Astrocyte (in vitro differentiated cells and primary cell): ENCODE measurements at regions not wholly inside any gene's neighbourhood (a gene's known extent, or its start where the extent isn't known, plus 50 kb on each side); places are given as distances from the start of the nearest gene placed in this dataset.

Source experiments
- DNase-seq: peaks from one replicate; pipeline ENCODE4 v3.0.0-alpha.2; 2010; ENCODE audit warnings: low read depth
- FAIRE-seq: peaks from 2 replicates; lab custom pipeline; 2011; peaks lifted over from hg19 to GRCh38; lab: Jason Lieb, UNC
- H2AFZ ChIP-seq: 2 replicates; pipeline ENCODE4 v1.6.0; 2012; ENCODE audit warnings: low read depth, low read length, inconsistent platforms
- H3K27ac ChIP-seq: 2 replicates; pipeline ENCODE4 v1.5.1; 2011; ENCODE audit warnings: low read depth, low read length, inconsistent platforms
- H3K27me3 ChIP-seq: 2 replicates; pipeline ENCODE4 v1.6.0; 2011; ENCODE audit warnings: low read length, inconsistent platforms; ENCODE audit not compliant: insufficient read depth
- H3K36me3 ChIP-seq: 2 replicates; pipeline ENCODE4 v1.5.1; 2011; ENCODE audit warnings: low read length, inconsistent platforms; ENCODE audit not compliant: insufficient read depth
- H3K4me1 ChIP-seq: 2 replicates; pipeline ENCODE4 v1.5.1; 2011; ENCODE audit warnings: low read length, inconsistent platforms; ENCODE audit not compliant: insufficient read depth
- H3K4me2 ChIP-seq: 2 replicates; pipeline ENCODE4 v1.6.0; 2012; ENCODE audit warnings: low read length, inconsistent platforms
- H3K4me3 ChIP-seq: 2 replicates; pipeline ENCODE4 v1.5.1; 2011; ENCODE audit warnings: low read depth, mild to moderate bottlenecking, low read length, inconsistent platforms; ENCODE audit not compliant: insufficient read depth
- H3K79me2 ChIP-seq: 2 replicates; pipeline ENCODE4 v1.6.0; 2012; ENCODE audit warnings: mild to moderate bottlenecking, low read length, inconsistent platforms; ENCODE audit not compliant: insufficient read depth
- H3K9ac ChIP-seq: 2 replicates; pipeline ENCODE4 v1.6.0; 2012; ENCODE audit warnings: mild to moderate bottlenecking, low read length, inconsistent platforms
- H3K9me3 ChIP-seq: 2 replicates; pipeline ENCODE4 v1.5.1; 2012; ENCODE audit warnings: low read depth, mild to moderate bottlenecking, low read length, inconsistent platforms; ENCODE audit not compliant: insufficient read depth
- H4K20me1 ChIP-seq: 2 replicates; pipeline ENCODE4 v1.6.0; 2012; ENCODE audit warnings: low read length, inconsistent platforms; ENCODE audit not compliant: insufficient read depth
- H3K27ac Mint-ChIP-seq: one replicate; pipeline ENCODE4 v1.8.0; 2021; ENCODE audit warnings: mild to moderate bottlenecking, mixed read lengths; ENCODE audit not compliant: unreplicated experiment
- H3K27me3 Mint-ChIP-seq: one replicate; pipeline ENCODE4 v1.8.0; 2021; ENCODE audit warnings: low read depth, mixed read lengths; ENCODE audit not compliant: unreplicated experiment
- H3K36me3 Mint-ChIP-seq: one replicate; pipeline ENCODE4 v1.8.0; 2021; ENCODE audit warnings: low read depth, mixed read lengths; ENCODE audit not compliant: unreplicated experiment
- H3K4me1 Mint-ChIP-seq: one replicate; pipeline ENCODE4 v1.8.0; 2021; ENCODE audit warnings: low read depth, mixed read lengths; ENCODE audit not compliant: unreplicated experiment
- H3K4me3 Mint-ChIP-seq: one replicate; pipeline ENCODE4 v1.8.0; 2021; ENCODE audit warnings: mild to moderate bottlenecking, moderate library complexity, mixed read lengths; ENCODE audit not compliant: unreplicated experiment
- H3K9me3 Mint-ChIP-seq: one replicate; pipeline ENCODE4 v1.8.0; 2021; ENCODE audit warnings: mild to moderate bottlenecking, mixed read lengths; ENCODE audit not compliant: unreplicated experiment
- CTCF ChIP-seq: IDR thresholded peaks from 2 replicates; pipeline ENCODE4 v1.5.1; 2011; ENCODE audit warnings: low read depth, mild to moderate bottlenecking, inconsistent platforms, low read length, moderate library complexity; ENCODE audit not compliant: insufficient read depth
- EZH2 ChIP-seq: IDR thresholded peaks from 2 replicates; pipeline ENCODE4 v1.6.1; 2012; ENCODE audit warnings: mild to moderate bottlenecking, low read length, inconsistent platforms; ENCODE audit not compliant: insufficient read depth

GRCh38 chr13:88248393-88248792 lies 577.2 kb downstream of the SLITRK5 start:
- no peaks in the 10 kb centered on the region for H3K4me1 Mint-ChIP-seq
- no peaks in the 10 kb centered on the region for H3K9me3 Mint-ChIP-seq
- no peaks in the 10 kb centered on the region for H3K9me3 ChIP-seq
- H3K4me3 ChIP-seq: no peak overlapping the region
- no peak overlapping the region for H3K27ac Mint-ChIP-seq
- no peaks in the 10 kb centered on the region for H3K4me1 ChIP-seq
- no peak overlapping the region for H2AFZ ChIP-seq
- no peak for TF ChIP-seq CTCF
- TF ChIP-seq EZH2: no peak
- H3K36me3 Mint-ChIP-seq: no peaks in the 10 kb centered on the region
- no peak overlapping the region for H3K9ac ChIP-seq
- FAIRE-seq (no peak), DNase-seq (no peak)
- no peaks in the 10 kb centered on the region for H3K36me3 ChIP-seq
- no peaks in the 10 kb centered on the region for H3K79me2 ChIP-seq
- no peak overlapping the region for H3K4me2 ChIP-seq
- H4K20me1 ChIP-seq: no peaks in the 10 kb centered on the region
- no peak overlapping the region for H3K27ac ChIP-seq
- no peak overlapping the region for H3K4me3 Mint-ChIP-seq
- H3K27me3 Mint-ChIP-seq: no peaks in the 10 kb centered on the region
- no peaks in the 10 kb centered on the region for H3K27me3 ChIP-seq

GRCh38 chr13:88257706-88258105 lies 586.5 kb downstream of the SLITRK5 start:
- no peak for FAIRE-seq
- Mint-ChIP-seq H3K27ac (no peak overlapping the region), H3K36me3 (no peaks in the 10 kb centered on the region)

More at GRCh38 chr13:88257706-88258105, 586.5 kb downstream of the SLITRK5 start:
- Mint-ChIP-seq H3K4me3 (no peak overlapping the region), H3K27me3 (no peaks in the 10 kb centered on the region), H3K9me3 (no peaks in the 10 kb centered on the region), H3K4me1 (no peaks in the 10 kb centered on the region)
- no peak overlapping the region for H3K27ac ChIP-seq
- no peaks in the 10 kb centered on the region for H3K9me3 ChIP-seq
- H3K9ac ChIP-seq: no peak overlapping the region
- H2AFZ ChIP-seq: no peak overlapping the region
- no peaks in the 10 kb centered on the region for H3K4me1 ChIP-seq
- H3K4me2 ChIP-seq: no peak overlapping the region
- no peak overlapping the region for H3K4me3 ChIP-seq
- no peaks in the 10 kb centered on the region for H3K79me2 ChIP-seq
- no peaks in the 10 kb centered on the region for H4K20me1 ChIP-seq
- no peaks in the 10 kb centered on the region for H3K27me3 ChIP-seq
- H3K36me3 ChIP-seq: no peaks in the 10 kb centered on the region
- TF ChIP-seq CTCF: no peak
- TF ChIP-seq EZH2: no peak
- no peak for DNase-seq
